Tibial nerve (tissue), 4 donors: ENCODE measurements at regions not wholly inside any gene's neighbourhood (a gene's known extent, or its start where the extent isn't known, plus 50 kb on each side); places are given as distances from the start of the nearest gene placed in this dataset.

Experiments
- CTCF ChIP-seq, 5 experiments: fragments of 200-600 bp in 3 of 5; fragments of 450-650 bp in 2 of 5; sonication (generic) in 3 of 5; IDR thresholded peaks; one replicate each; pipeline ENCODE4 v1.5.1; 2016 to 2019; ENCODE audit warnings: antibody characterized with exemption in 5 of 5, mild to moderate bottlenecking in 3 of 5, moderate library complexity in 2 of 5
- EP300 ChIP-seq, 2 donors: sonication (generic); formaldehyde crosslinking; IDR thresholded peaks; one replicate each; pipeline ENCODE4 v1.6.1; 2017; ENCODE audit warnings: antibody characterized with exemption in 2 of 2, mild to moderate bottlenecking in 1 of 2
- POLR2A ChIP-seq, 2 donors: fragments of 450-650 bp; IDR thresholded peaks; one replicate each; pipeline ENCODE4 v1.6.1; 2017; ENCODE audit warnings: antibody characterized with exemption in 2 of 2, mild to moderate bottlenecking in 2 of 2, moderate library complexity in 2 of 2

GRCh38 chr13:81714513-81714912, 1373.6 kb upstream of the SPRY2 start:
- no peak for TF ChIP-seq CTCF (IDR thresholded peaks at IDR 0.05)
- TF ChIP-seq POLR2A (IDR thresholded peaks at IDR 0.05), result no peak
- no peak for TF ChIP-seq EP300 (IDR thresholded peaks at IDR 0.05)
